Mesenteric fat pad (tissue), 1 donor: ENCODE measurements at regions not wholly inside any gene's neighbourhood (a gene's known extent, or its start where the extent isn't known, plus 50 kb on each side); places are given as distances from the start of the nearest gene placed in this dataset.
"Not testable (repeated sequence)": the region's sequence is repeated elsewhere in the genome, so short reads cannot be mapped to it uniquely, and the experiment has no call there.

Experiments
- DNase-seq: peaks from one replicate; pipeline ENCODE4 v3.0.0-alpha.2; 2020; ENCODE audit warnings: low spot score
- donor health status: DM: yes; HTN: yes; CAD: no.

- no peak for DNase-seq
These were observed 139.7 kb upstream of the TBL1XR1 start for GRCh38 chr3:177336873-177337450.

GRCh38 chr3:177337541-177338331, 140.5 kb upstream of the TBL1XR1 start:
- no peak for DNase-seq

- DNase-seq, result no peak
These were observed 141.5 kb upstream of the TBL1XR1 start for GRCh38 chr3:177338697-177339219.

- DNase-seq, result not testable (repeated sequence)
These were observed 142.0 kb upstream of the TBL1XR1 start for GRCh38 chr3:177339220-177339703.

GRCh38 chr3:177340243-177340830, 143.1 kb upstream of the TBL1XR1 start:
- DNase-seq, result no peak

GRCh38 chr3:177341736-177342419, 144.6 kb upstream of the TBL1XR1 start:
- DNase-seq, result no peak

GRCh38 chr3:177343122-177343625, 145.9 kb upstream of the TBL1XR1 start:
- no peak for DNase-seq

GRCh38 chr3:177345049-177345972, 148.0 kb upstream of the TBL1XR1 start:
- DNase-seq, result no peak

- DNase-seq, result no peak
These were observed 148.8 kb upstream of the TBL1XR1 start for GRCh38 chr3:177345973-177346503.

- no peak for DNase-seq
These were observed 149.6 kb upstream of the TBL1XR1 start for GRCh38 chr3:177346878-177347277.

- DNase-seq, result no peak
These were observed 150.3 kb upstream of the TBL1XR1 start for GRCh38 chr3:177347611-177348010.

- no peak for DNase-seq
These were observed 151.7 kb upstream of the TBL1XR1 start for GRCh38 chr3:177348974-177349373.

GRCh38 chr3:177349384-177349783, 152.1 kb upstream of the TBL1XR1 start:
- DNase-seq, result no peak

- DNase-seq, result no peak
These were observed 152.8 kb upstream of the TBL1XR1 start for GRCh38 chr3:177350121-177350520.

- no peak for DNase-seq
These were observed 153.9 kb upstream of the TBL1XR1 start for GRCh38 chr3:177351206-177351605.

- DNase-seq, result no peak
These were observed 154.5 kb upstream of the TBL1XR1 start for GRCh38 chr3:177351757-177352158.

GRCh38 chr3:177352424-177352823, 155.1 kb upstream of the TBL1XR1 start:
- no peak for DNase-seq

GRCh38 chr3:177353140-177353539, 155.9 kb upstream of the TBL1XR1 start:
- no peak for DNase-seq

- not testable (repeated sequence) for DNase-seq
These were observed 156.6 kb upstream of the TBL1XR1 start for GRCh38 chr3:177353879-177354278.

- DNase-seq, result no peak
These were observed 157.2 kb upstream of the TBL1XR1 start for GRCh38 chr3:177354466-177354865.
